H9 (cell line): ENCODE measurements at regions not wholly inside any gene's neighbourhood (a gene's known extent, or its start where the extent isn't known, plus 50 kb on each side); places are given as distances from the start of the nearest gene placed in this dataset.

ENCODE experiments used
- DNase-seq: peaks from one replicate; pipeline ENCODE4 v3.0.0-alpha.2; 2017
- H2AFZ ChIP-seq: one replicate; pipeline ENCODE4 v1.6.1; 2013; ENCODE audit warnings: mild to moderate bottlenecking, low read length, control low read depth, moderate library complexity
- H2AK5ac ChIP-seq: 2 replicates; pipeline ENCODE4 v1.6.1; 2013; ENCODE audit warnings: low read length, control low read depth, mixed read lengths; ENCODE audit not compliant: insufficient read length
- H2BK120ac ChIP-seq: one replicate; pipeline ENCODE4 v1.6.1; 2013; ENCODE audit warnings: low read depth, mild to moderate bottlenecking, low read length, control low read depth, inconsistent platforms; ENCODE audit not compliant: poor library complexity, severe bottlenecking
- H2BK12ac ChIP-seq: 2 replicates; pipeline ENCODE4 v1.6.1; 2013; ENCODE audit warnings: low read length, control low read depth, mixed read lengths, low read depth; ENCODE audit not compliant: insufficient read length
- H2BK15ac ChIP-seq: 2 replicates; pipeline ENCODE4 v1.6.1; 2013; ENCODE audit warnings: low read depth, low read length, control low read depth
- H2BK20ac ChIP-seq: one replicate; pipeline ENCODE4 v1.6.1; 2013; ENCODE audit warnings: low read depth, mild to moderate bottlenecking, low read length, control low read depth, inconsistent platforms; ENCODE audit not compliant: poor library complexity, severe bottlenecking
- H2BK5ac ChIP-seq: 2 replicates; pipeline ENCODE4 v1.6.1; 2013; ENCODE audit warnings: low read length, control low read depth, mixed read lengths; ENCODE audit not compliant: insufficient read length
- H3K14ac ChIP-seq: 2 replicates; pipeline ENCODE4 v1.6.1; 2013; ENCODE audit warnings: low read length, control low read depth; ENCODE audit not compliant: insufficient read depth
- H3K18ac ChIP-seq: 2 replicates; pipeline ENCODE4 v1.6.1; 2013; ENCODE audit warnings: low read depth, mild to moderate bottlenecking, mixed read lengths, low read length, control low read depth; ENCODE audit not compliant: insufficient read length
- H3K23ac ChIP-seq: 2 replicates; pipeline ENCODE4 v1.6.1; 2013; ENCODE audit warnings: low read length, control low read depth, mixed read lengths, low read depth; ENCODE audit not compliant: insufficient read length
- H3K23me2 ChIP-seq: 2 replicates; pipeline ENCODE4 v1.6.1; 2013; ENCODE audit warnings: low read depth, mild to moderate bottlenecking, mixed read lengths, low read length, control low read depth; ENCODE audit not compliant: insufficient read length, poor library complexity, severe bottlenecking
- H3K27ac ChIP-seq: 2 replicates; pipeline ENCODE4 v1.5.1; 2013; ENCODE audit warnings: low read length, control low read depth, mixed read lengths, low read depth; ENCODE audit not compliant: insufficient read length
- H3K27me3 ChIP-seq: 2 replicates; pipeline ENCODE4 v1.6.1; 2013; ENCODE audit warnings: low read length, control low read depth, inconsistent platforms; ENCODE audit not compliant: insufficient read depth
- H3K4ac ChIP-seq: 2 replicates; pipeline ENCODE4 v1.6.1; 2013; ENCODE audit warnings: low read depth, mild to moderate bottlenecking, control low read depth, inconsistent platforms, low read length, moderate library complexity
- H3K4me1 ChIP-seq: 2 replicates; pipeline ENCODE4 v1.6.1; 2013; ENCODE audit warnings: low read length, control low read depth, inconsistent platforms; ENCODE audit not compliant: insufficient read depth
- H3K4me2 ChIP-seq: 2 replicates; pipeline ENCODE4 v1.6.1; 2013; ENCODE audit warnings: low read length, control low read depth, mixed read lengths; ENCODE audit not compliant: insufficient read length, insufficient read depth
- H3K56ac ChIP-seq: 2 replicates; pipeline ENCODE4 v1.6.1; 2013; ENCODE audit warnings: low read depth, mild to moderate bottlenecking, mixed read lengths, low read length, control low read depth; ENCODE audit not compliant: insufficient read length
- H3K79me1 ChIP-seq: 2 replicates; pipeline ENCODE4 v1.6.1; 2013; ENCODE audit warnings: low read depth, mild to moderate bottlenecking, moderate library complexity, low read length, control low read depth, inconsistent platforms; ENCODE audit not compliant: insufficient read depth, poor library complexity, severe bottlenecking
- H3K79me2 ChIP-seq: 2 replicates; pipeline ENCODE4 v1.6.1; 2013; ENCODE audit warnings: low read length, control low read depth, inconsistent platforms; ENCODE audit not compliant: insufficient read depth
- H3K9ac ChIP-seq: 2 replicates; pipeline ENCODE4 v1.6.1; 2013; ENCODE audit warnings: low read length, control low read depth, mixed read lengths; ENCODE audit not compliant: insufficient read length; ENCODE audit errors: extremely low read depth
- H3K9me3 ChIP-seq: one replicate; pipeline ENCODE4 v1.6.1; 2013; ENCODE audit warnings: low read depth, low read length, inconsistent platforms; ENCODE audit not compliant: control insufficient read depth
- H3T11ph ChIP-seq: one replicate; pipeline ENCODE4 v1.6.1; 2013; ENCODE audit warnings: mild to moderate bottlenecking, low read length, control low read depth, inconsistent platforms
- H4K20me1 ChIP-seq: one replicate; pipeline ENCODE4 v1.6.1; 2013; ENCODE audit not compliant: control insufficient read depth, insufficient read length, insufficient read depth
- H4K5ac ChIP-seq: 2 replicates; pipeline ENCODE4 v1.6.1; 2013; ENCODE audit warnings: low read depth, mild to moderate bottlenecking, mixed read lengths, low read length, control low read depth; ENCODE audit not compliant: insufficient read length
- H4K8ac ChIP-seq: replicated peaks from 2 replicates; pipeline ENCODE4 v1.6.1; 2013; ENCODE audit warnings: low read length, control low read depth, mixed read lengths, low read depth; ENCODE audit not compliant: insufficient read length
- H4K91ac ChIP-seq: 2 replicates; pipeline ENCODE4 v1.6.1; 2013; ENCODE audit warnings: low read depth, mild to moderate bottlenecking, moderate library complexity, mixed read lengths, low read length, control low read depth; ENCODE audit not compliant: insufficient read length
- H3K27ac Mint-ChIP-seq, 3 experiments: 2 replicates in 2 of 3; 3 replicates in 1 of 3; pipeline ENCODE4 v1.8.0; 2020 to 2021; ENCODE audit warnings: mixed read lengths in 3 of 3, mild to moderate bottlenecking in 1 of 3, moderate library complexity in 1 of 3
- H3K27me3 Mint-ChIP-seq: 2 replicates; pipeline ENCODE4 v1.8.0; 2021; ENCODE audit warnings: low read depth, mild to moderate bottlenecking, moderate library complexity, mixed read lengths
- H3K36me3 Mint-ChIP-seq, 3 experiments: 2 replicates in 2 of 3; 3 replicates in 1 of 3; pipeline ENCODE4 v1.8.0; 2020 to 2021; ENCODE audit warnings: low read depth in 3 of 3, mixed read lengths in 3 of 3; ENCODE audit not compliant: insufficient read depth in 1 of 3
- H3K4me1 Mint-ChIP-seq, 2 experiments: 2 replicates each; pipeline ENCODE4 v1.8.0; 2020; ENCODE audit warnings: mixed read lengths in 2 of 2
- H3K4me3 Mint-ChIP-seq, 2 experiments: 2 replicates in 1 of 2; 3 replicates in 1 of 2; pipeline ENCODE4 v1.8.0; 2020 to 2021; ENCODE audit warnings: mild to moderate bottlenecking in 2 of 2, mixed read lengths in 2 of 2, moderate library complexity in 1 of 2
- H3K9me3 Mint-ChIP-seq, 2 experiments: 2 replicates in 1 of 2; 3 replicates in 1 of 2; pipeline ENCODE4 v1.8.0; 2020; ENCODE audit warnings: mild to moderate bottlenecking in 2 of 2, mixed read lengths in 2 of 2, moderate library complexity in 1 of 2
- CTCF ChIP-seq: fragments of 200-600 bp; sonication (generic); conservative IDR thresholded peaks from 3 replicates; pipeline ENCODE4 v1.8.0; 2021; ENCODE audit warnings: antibody characterized with exemption, mild to moderate bottlenecking
- WGBS: extraction: QIAGEN DNeasy Blood & Tissue Kit; methylation state at CpG from one replicate; pipeline ENCODE4 v1.1.7; 2013; ENCODE audit warnings: missing lambda C conversion rate, low lambda C conversion rate, mixed read lengths; ENCODE audit not compliant: insufficient read length; ENCODE audit errors: extremely low coverage; 5-methylcytosine and 5-hydroxymethylcytosine counted together

- no peaks in the 10 kb centered on the region; a peak in 1 of 4 replicates for H3K4me1 Mint-ChIP-seq
- H2BK15ac ChIP-seq, result no peak overlapping the region
- no peak overlapping the region for H4K8ac ChIP-seq
- no peak overlapping the region for H3K4me3 Mint-ChIP-seq
- no peak overlapping the region for H2BK120ac ChIP-seq
- no peak overlapping the region for H3K23ac ChIP-seq
- H3K27me3 ChIP-seq, result no peaks in the 10 kb centered on the region
- WGBS, result no CpG with 5 or more reads among the region's 1 CpG
- H3K9me3 Mint-ChIP-seq, result no peaks in the 10 kb centered on the region
- no peak overlapping the region for H2AK5ac ChIP-seq
- H3K79me2 ChIP-seq, result no peaks in the 10 kb centered on the region
- H3K9ac ChIP-seq, result no peak overlapping the region
- H2BK20ac ChIP-seq, result no peak overlapping the region
- DNase-seq, result no peak
- no peak for TF ChIP-seq CTCF
- H3K18ac ChIP-seq, result no peak overlapping the region
- no peaks in the 10 kb centered on the region for H3K4me1 ChIP-seq
- H3K23me2 ChIP-seq, result no peaks in the 10 kb centered on the region
- H3K27ac Mint-ChIP-seq, result no peak overlapping the region
- H3K36me3 Mint-ChIP-seq, result no peaks in the 10 kb centered on the region
- no peaks in the 10 kb centered on the region for H4K20me1 ChIP-seq
- H3K4ac ChIP-seq, result no peak overlapping the region
- no peak overlapping the region for H4K5ac ChIP-seq
- no peak overlapping the region for H3K27ac ChIP-seq
- no peak overlapping the region for H2BK12ac ChIP-seq
- H2AFZ ChIP-seq, result no peak overlapping the region
- no peak overlapping the region for H3T11ph ChIP-seq
- no peak overlapping the region for H4K91ac ChIP-seq
- no peak overlapping the region for H3K14ac ChIP-seq
- H3K56ac ChIP-seq, result no peak overlapping the region
- no peaks in the 10 kb centered on the region for H3K9me3 ChIP-seq
- no peaks in the 10 kb centered on the region for H3K27me3 Mint-ChIP-seq
- H2BK5ac ChIP-seq, result no peak overlapping the region
- H3K79me1 ChIP-seq, result no peaks in the 10 kb centered on the region
- H3K4me2 ChIP-seq, result no peak overlapping the region
Measured at GRCh38 chr12:88339254-88339949, 197.3 kb downstream of the TMTC3 start.
